Vagina (tissue), 2 donors: ENCODE measurements at regions not wholly inside any gene's neighbourhood (a gene's known extent, or its start where the extent isn't known, plus 50 kb on each side); places are given as distances from the start of the nearest gene placed in this dataset.

Source experiments
- POLR2A ChIP-seq, 2 donors: fragments of 450-650 bp; IDR thresholded peaks; one replicate each; pipeline ENCODE4 v1.6.1; 2017; ENCODE audit warnings: antibody characterized with exemption in 2 of 2, mild to moderate bottlenecking in 2 of 2, moderate library complexity in 2 of 2
- TF ChIP-seq, protein P1 (sequence below), 3 experiments: fragments of 450-650 bp in 2 of 3; fragments of 200-600 bp in 1 of 3; sonication (generic) in 1 of 3; IDR thresholded peaks; one replicate each; pipeline ENCODE4 v1.5.1; 2017 to 2019; ENCODE audit warnings: antibody characterized with exemption in 3 of 3, mild to moderate bottlenecking in 2 of 3, moderate library complexity in 2 of 3

DNA sequence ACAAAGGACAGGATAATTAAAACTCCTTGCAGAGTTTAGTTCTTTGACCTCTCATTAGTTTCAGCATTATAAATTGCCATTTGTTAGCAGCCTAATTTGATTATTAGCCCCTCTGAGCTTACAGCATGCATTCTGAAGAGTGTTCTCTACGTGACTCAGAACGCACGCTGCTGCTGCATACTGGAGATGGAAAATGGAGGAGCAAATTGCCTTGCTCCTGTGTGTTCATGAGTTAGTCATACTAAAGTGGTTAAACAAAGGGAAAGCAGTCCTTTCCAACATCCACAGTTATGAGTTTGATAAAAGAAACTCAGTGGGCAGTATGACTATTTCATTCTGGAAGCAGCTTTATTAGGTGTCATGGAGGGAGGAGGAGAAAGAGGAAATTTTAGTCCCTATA lies 922.5 kb downstream of the RPA4 start:
- no peak for TF ChIP-seq POLR2A (IDR thresholded peaks at IDR 0.05)
- TF ChIP-seq, protein P1, sequence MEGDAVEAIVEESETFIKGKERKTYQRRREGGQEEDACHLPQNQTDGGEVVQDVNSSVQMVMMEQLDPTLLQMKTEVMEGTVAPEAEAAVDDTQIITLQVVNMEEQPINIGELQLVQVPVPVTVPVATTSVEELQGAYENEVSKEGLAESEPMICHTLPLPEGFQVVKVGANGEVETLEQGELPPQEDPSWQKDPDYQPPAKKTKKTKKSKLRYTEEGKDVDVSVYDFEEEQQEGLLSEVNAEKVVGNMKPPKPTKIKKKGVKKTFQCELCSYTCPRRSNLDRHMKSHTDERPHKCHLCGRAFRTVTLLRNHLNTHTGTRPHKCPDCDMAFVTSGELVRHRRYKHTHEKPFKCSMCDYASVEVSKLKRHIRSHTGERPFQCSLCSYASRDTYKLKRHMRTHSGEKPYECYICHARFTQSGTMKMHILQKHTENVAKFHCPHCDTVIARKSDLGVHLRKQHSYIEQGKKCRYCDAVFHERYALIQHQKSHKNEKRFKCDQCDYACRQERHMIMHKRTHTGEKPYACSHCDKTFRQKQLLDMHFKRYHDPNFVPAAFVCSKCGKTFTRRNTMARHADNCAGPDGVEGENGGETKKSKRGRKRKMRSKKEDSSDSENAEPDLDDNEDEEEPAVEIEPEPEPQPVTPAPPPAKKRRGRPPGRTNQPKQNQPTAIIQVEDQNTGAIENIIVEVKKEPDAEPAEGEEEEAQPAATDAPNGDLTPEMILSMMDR (IDR thresholded peaks at IDR 0.05): no peak
